ENCODE measurements at regions not wholly inside any gene's neighbourhood (a gene's known extent, or its start where the extent isn't known, plus 50 kb on each side); places are given as distances from the start of the nearest gene placed in this dataset.

DNA sequence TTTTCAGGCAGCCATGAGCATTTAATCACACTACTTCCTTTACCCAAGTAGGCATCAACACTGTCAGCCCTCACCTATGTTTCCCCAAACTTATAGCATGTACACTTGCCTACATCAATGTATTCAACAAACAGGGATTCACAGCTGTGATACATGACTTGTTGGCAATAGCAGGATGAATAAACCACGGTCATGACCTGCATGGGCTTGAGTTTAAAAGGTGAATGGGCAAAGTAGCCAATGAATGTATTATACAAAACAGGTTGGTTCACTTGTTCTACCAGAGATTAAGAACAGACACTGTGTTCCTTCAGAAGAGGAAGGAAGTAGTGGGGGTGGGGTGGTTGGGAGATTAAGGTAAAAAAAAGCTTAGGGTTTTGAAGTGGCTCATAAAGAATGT is 861.9 kb upstream of the SEMA6D start:
- TF ChIP-seq, protein P1, sequence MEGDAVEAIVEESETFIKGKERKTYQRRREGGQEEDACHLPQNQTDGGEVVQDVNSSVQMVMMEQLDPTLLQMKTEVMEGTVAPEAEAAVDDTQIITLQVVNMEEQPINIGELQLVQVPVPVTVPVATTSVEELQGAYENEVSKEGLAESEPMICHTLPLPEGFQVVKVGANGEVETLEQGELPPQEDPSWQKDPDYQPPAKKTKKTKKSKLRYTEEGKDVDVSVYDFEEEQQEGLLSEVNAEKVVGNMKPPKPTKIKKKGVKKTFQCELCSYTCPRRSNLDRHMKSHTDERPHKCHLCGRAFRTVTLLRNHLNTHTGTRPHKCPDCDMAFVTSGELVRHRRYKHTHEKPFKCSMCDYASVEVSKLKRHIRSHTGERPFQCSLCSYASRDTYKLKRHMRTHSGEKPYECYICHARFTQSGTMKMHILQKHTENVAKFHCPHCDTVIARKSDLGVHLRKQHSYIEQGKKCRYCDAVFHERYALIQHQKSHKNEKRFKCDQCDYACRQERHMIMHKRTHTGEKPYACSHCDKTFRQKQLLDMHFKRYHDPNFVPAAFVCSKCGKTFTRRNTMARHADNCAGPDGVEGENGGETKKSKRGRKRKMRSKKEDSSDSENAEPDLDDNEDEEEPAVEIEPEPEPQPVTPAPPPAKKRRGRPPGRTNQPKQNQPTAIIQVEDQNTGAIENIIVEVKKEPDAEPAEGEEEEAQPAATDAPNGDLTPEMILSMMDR (IDR thresholded peaks at IDR 0.05; ENCODE audit: low read depth, low read length) = no peak
- TF ChIP-seq POLR2A (IDR thresholded peaks at IDR 0.05; ENCODE audit: extremely low read depth, insufficient read length) (no peak), MYC (IDR thresholded peaks at IDR 0.05; ENCODE audit: low read depth, low read length) (no peak)
- TF ChIP-seq, protein P2, sequence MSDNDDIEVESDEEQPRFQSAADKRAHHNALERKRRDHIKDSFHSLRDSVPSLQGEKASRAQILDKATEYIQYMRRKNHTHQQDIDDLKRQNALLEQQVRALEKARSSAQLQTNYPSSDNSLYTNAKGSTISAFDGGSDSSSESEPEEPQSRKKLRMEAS (IDR thresholded peaks at IDR 0.05; ENCODE audit: low read depth, low read length) = no peak
